NCI-H69 (cell line): ENCODE measurements at regions not wholly inside any gene's neighbourhood (a gene's known extent, or its start where the extent isn't known, plus 50 kb on each side); places are given as distances from the start of the nearest gene placed in this dataset.
"Not testable (repeated sequence)": the region's sequence is repeated elsewhere in the genome, so short reads cannot be mapped to it uniquely, and the experiment has no call there.

Source experiments
- DNase-seq: peaks from one replicate; lab custom pipeline; 2025; lab: John Stamatoyannopoulos, UW

- DNase-seq = not testable (repeated sequence)
These were observed 462.6 kb upstream of the HS3ST5 start for GRCh38 chr6:114805426-114805825.

GRCh38 chr6:114796576-114796975 is 453.8 kb upstream of the HS3ST5 start:
- DNase-seq = no peak

- DNase-seq = no peak
These were observed 450.6 kb upstream of the HS3ST5 start for GRCh38 chr6:114793428-114793827.

- DNase-seq = no peak
These were observed 442.7 kb upstream of the HS3ST5 start for GRCh38 chr6:114785235-114786127.

- no peak for DNase-seq
These were observed 441.0 kb upstream of the HS3ST5 start for GRCh38 chr6:114783783-114784182.

- no peak for DNase-seq
These were observed 440.3 kb upstream of the HS3ST5 start for GRCh38 chr6:114783083-114783482.

GRCh38 chr6:114764866-114765265 is 422.0 kb upstream of the HS3ST5 start:
- DNase-seq = peak; percentile 12

- DNase-seq = no peak
These were observed 419.3 kb upstream of the HS3ST5 start for GRCh38 chr6:114762145-114762544.

- peak; percentile 60 for DNase-seq
These were observed 405.3 kb upstream of the HS3ST5 start for GRCh38 chr6:114747995-114748625.

GRCh38 chr6:114740547-114740946 is 397.7 kb upstream of the HS3ST5 start:
- no peak for DNase-seq

GRCh38 chr6:114739656-114740055 is 396.8 kb upstream of the HS3ST5 start:
- peak; percentile 50 for DNase-seq

- no peak for DNase-seq
These were observed 392.4 kb upstream of the HS3ST5 start for GRCh38 chr6:114735025-114735735.

- no peak for DNase-seq
These were observed 390.8 kb upstream of the HS3ST5 start for GRCh38 chr6:114733596-114733995.

GRCh38 chr6:114718716-114719270 is 376.0 kb upstream of the HS3ST5 start:
- DNase-seq = no peak

GRCh38 chr6:114718186-114718585 is 375.4 kb upstream of the HS3ST5 start:
- no peak for DNase-seq

- DNase-seq = no peak
These were observed 372.1 kb upstream of the HS3ST5 start for GRCh38 chr6:114714836-114715507.

GRCh38 chr6:114713690-114714089 is 370.9 kb upstream of the HS3ST5 start:
- no peak for DNase-seq

- DNase-seq = no peak
These were observed 369.4 kb upstream of the HS3ST5 start for GRCh38 chr6:114712129-114712662.

- peak; percentile 39 for DNase-seq
These were observed 364.3 kb upstream of the HS3ST5 start for GRCh38 chr6:114707081-114707620.

GRCh38 chr6:114690625-114691024 is 347.8 kb upstream of the HS3ST5 start:
- no peak for DNase-seq

GRCh38 chr6:114659513-114659912 is 316.7 kb upstream of the HS3ST5 start:
- no peak for DNase-seq
